ENCODE measurements at regions not wholly inside any gene's neighbourhood (a gene's known extent, or its start where the extent isn't known, plus 50 kb on each side); places are given as distances from the start of the nearest gene placed in this dataset.

DNA sequence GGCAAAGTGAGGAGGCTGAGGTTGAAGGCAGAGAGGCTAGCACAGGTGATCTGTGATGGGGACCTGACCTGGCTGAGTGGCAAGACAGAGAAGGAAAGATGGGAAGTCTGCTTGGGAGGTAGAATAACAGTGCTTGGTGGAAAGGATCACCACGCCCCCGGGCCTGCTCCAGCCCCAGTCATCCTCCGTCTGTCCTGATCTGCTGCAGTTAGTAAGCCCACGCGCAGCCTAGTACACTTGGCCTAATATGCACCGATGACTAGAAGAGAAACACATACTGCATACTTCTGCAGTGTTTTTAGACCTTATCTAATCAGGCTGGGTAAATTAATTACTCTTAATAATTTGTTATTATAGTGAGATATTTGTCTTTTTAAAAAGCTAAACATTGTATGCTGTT, 103.7 kb upstream of the KLF3 start:
- TF ChIP-seq, protein P1, sequence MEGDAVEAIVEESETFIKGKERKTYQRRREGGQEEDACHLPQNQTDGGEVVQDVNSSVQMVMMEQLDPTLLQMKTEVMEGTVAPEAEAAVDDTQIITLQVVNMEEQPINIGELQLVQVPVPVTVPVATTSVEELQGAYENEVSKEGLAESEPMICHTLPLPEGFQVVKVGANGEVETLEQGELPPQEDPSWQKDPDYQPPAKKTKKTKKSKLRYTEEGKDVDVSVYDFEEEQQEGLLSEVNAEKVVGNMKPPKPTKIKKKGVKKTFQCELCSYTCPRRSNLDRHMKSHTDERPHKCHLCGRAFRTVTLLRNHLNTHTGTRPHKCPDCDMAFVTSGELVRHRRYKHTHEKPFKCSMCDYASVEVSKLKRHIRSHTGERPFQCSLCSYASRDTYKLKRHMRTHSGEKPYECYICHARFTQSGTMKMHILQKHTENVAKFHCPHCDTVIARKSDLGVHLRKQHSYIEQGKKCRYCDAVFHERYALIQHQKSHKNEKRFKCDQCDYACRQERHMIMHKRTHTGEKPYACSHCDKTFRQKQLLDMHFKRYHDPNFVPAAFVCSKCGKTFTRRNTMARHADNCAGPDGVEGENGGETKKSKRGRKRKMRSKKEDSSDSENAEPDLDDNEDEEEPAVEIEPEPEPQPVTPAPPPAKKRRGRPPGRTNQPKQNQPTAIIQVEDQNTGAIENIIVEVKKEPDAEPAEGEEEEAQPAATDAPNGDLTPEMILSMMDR (IDR thresholded peaks at IDR 0.05) = no peak
- no peak for TF ChIP-seq POLR2A (IDR thresholded peaks at IDR 0.05)

All from breast epithelium (tissue), 3 donors.